Activated naive CD4-positive, alpha-beta T cell treated with anti-CD3 and anti-CD28 coated beads, Interleukin-2, amount 50 U/mL, for 24 hours (primary cell): ENCODE measurements at regions not wholly inside any gene's neighbourhood (a gene's known extent, or its start where the extent isn't known, plus 50 kb on each side); places are given as distances from the start of the nearest gene placed in this dataset.

Source experiments
- H3K27ac Mint-ChIP-seq: one replicate; pipeline ENCODE4 v1.8.0; 2021; ENCODE audit warnings: mild to moderate bottlenecking, mixed read lengths
- H3K27me3 Mint-ChIP-seq: one replicate; pipeline ENCODE4 v1.8.0; 2021; ENCODE audit warnings: mixed read lengths
- H3K36me3 Mint-ChIP-seq: one replicate; pipeline ENCODE4 v1.8.0; 2021; ENCODE audit warnings: mixed read lengths
- H3K4me1 Mint-ChIP-seq: one replicate; pipeline ENCODE4 v1.8.0; 2021; ENCODE audit warnings: mixed read lengths
- H3K4me3 Mint-ChIP-seq: one replicate; pipeline ENCODE4 v1.8.0; 2021; ENCODE audit warnings: mild to moderate bottlenecking, mixed read lengths
- H3K9me3 Mint-ChIP-seq: one replicate; pipeline ENCODE4 v1.8.0; 2021; ENCODE audit warnings: mixed read lengths

DNA sequence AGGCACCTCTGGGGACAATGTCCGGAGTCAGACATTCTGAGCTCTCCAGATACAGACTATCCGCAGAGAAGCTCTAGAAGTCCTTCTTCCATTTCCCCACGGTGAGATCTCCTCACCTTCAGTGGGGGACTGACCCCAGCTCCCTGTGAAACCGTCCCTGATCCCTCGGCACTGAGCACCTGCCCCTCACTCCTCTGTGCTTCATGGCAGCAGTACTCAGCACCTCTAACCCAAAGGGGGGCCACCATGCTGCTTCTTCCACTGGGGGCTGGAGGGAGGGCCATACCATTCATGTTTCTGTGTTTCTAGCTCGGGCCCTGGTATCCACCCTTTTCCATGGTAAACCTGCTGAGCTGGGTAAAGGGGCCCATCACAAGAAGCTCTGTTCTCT, 321.7 kb downstream of the BRD1 start:
- H3K27me3 Mint-ChIP-seq = no peaks in the 10 kb centered on the region
- no peak overlapping the region for H3K27ac Mint-ChIP-seq
- H3K36me3 Mint-ChIP-seq = peaks cover 8% of the 10 kb centered on the region

DNA sequence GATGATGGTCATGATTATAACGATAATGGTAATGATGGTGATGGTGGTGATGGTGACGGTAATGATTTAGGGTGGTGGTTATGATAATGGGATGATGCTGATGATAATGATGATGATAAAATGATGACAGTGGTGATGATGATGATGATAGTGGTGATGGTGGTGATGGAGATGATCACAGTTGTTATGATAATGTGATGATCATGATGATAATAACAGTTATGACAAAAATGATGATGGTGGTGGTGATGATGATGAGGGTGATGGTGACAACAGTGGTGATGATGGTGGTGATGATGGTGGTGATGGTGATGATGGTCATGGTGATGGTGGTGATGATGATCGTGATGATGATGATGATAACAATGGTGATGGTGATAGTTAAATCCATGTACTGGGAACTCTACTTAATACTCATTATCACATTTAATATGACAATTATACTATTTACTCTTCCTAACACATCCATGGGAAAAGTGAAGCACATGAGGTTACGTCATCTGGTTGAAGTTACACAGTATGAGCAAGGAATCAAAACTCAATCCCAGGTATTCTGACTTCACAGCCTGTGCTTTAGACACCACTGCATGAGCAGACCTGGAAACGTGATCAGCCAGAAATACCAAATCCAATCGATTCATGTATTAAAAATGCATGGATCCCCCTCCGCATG, 322.2 kb downstream of the BRD1 start:
- Mint-ChIP-seq H3K27ac (no peak overlapping the region), H3K4me1 (no peaks in the 10 kb centered on the region), H3K9me3 (no peaks in the 10 kb centered on the region), H3K27me3 (no peaks in the 10 kb centered on the region), H3K36me3 (peaks cover 5% of the 10 kb centered on the region), H3K4me3 (no peak overlapping the region)

More for the DNA sequence above, 321.7 kb downstream of the BRD1 start:
- Mint-ChIP-seq H3K4me3 (no peak overlapping the region), H3K4me1 (peaks cover 3% of the 10 kb centered on the region), H3K9me3 (peaks cover 3% of the 10 kb centered on the region)

DNA sequence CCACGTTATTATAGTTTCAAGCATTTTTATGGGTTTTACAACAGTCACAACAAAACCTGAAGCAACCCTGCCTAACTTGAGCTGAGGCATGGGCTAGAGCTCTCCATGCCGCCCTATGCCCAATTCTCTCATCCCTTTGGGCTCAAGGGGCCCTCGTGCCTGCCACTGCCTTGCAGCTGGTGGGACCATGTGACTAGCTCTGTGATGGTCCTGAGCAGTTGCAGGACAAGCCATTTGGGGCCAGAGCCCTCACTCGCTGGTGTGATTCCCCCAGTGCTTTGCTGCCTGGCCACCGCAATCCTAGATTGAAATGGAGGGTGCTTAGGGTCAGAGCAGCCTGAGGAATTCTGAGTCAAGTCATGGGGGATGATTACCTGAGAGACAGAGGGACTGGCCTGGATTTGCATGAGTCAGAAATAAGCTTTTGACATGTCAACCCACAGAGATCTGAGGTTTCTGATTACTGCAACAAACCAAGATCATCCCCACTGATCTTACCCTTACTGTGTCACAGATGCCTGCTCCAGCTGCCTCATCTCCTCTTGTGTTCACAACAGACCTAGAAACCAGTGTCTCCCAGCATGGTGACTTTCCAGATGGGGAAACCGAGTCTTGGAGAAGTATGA, 323.7 kb downstream of the BRD1 start:
- Mint-ChIP-seq H3K4me3 (no peak overlapping the region), H3K4me1 (no peaks in the 10 kb centered on the region), H3K27me3 (no peaks in the 10 kb centered on the region), H3K27ac (no peak overlapping the region), H3K36me3 (peaks cover 2% of the 10 kb centered on the region), H3K9me3 (no peaks in the 10 kb centered on the region)

DNA sequence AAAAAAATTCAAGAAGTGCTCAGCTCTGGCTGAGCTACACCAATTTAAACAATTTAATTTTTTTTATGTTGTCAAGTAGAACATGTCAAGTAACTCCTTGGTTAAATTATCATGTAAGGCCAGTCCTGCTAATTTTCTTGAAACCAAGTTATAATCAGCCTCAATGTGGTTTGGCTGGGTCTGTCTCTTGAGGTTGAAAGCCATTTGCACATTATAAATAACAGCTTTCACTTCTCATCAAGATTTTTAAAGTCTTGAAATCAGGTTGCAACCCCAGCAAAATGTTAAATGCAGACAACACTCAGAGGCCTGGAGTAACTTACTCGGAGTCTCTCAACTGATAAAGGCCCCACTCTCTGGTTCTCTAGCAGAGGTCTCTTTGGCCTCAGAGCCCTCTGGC, 324.4 kb downstream of the BRD1 start:
- H3K27ac Mint-ChIP-seq = no peak overlapping the region
- no peak overlapping the region for H3K4me3 Mint-ChIP-seq

DNA sequence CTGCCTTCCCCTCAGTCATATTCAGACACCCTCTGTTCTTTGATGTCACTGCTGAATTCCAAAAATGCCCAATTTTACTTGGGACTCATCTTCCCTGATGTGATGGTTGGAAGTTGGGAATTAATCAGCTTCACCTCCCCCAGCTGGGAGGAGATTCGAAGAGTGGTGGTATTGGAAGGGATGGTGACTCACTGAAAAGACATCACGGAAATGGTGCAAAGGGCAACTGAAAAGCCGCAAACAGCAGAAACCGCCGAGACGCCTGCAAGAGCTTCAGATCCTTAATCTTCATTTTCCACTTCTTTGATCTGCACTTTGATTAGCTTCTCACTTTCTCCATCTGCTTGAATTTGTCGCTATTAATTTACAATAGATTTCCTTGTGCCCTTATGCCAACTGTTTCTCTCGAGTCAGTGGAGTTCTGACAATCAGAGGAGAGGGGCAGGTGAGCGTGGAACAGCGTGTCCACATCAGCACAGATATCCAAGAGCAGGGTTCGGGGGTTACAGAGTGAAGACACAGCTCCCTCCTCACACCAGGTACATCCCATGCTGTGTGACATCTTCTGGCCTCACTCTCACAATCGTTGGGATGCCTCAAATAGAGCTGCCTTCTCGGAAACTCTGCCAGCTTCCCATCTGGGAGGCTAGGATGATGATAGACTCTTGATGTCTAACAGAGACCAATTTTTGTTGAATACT, 325.4 kb downstream of the BRD1 start:
- Mint-ChIP-seq H3K4me1 (no peaks in the 10 kb centered on the region), H3K9me3 (no peaks in the 10 kb centered on the region), H3K4me3 (no peak overlapping the region), H3K27me3 (no peaks in the 10 kb centered on the region), H3K27ac (no peak overlapping the region), H3K36me3 (no peaks in the 10 kb centered on the region)

More for the DNA sequence above, 324.4 kb downstream of the BRD1 start:
- H3K4me1 Mint-ChIP-seq = no peaks in the 10 kb centered on the region
- H3K9me3 Mint-ChIP-seq = no peaks in the 10 kb centered on the region
- peaks cover 2% of the 10 kb centered on the region for H3K36me3 Mint-ChIP-seq
- no peaks in the 10 kb centered on the region for H3K27me3 Mint-ChIP-seq

DNA sequence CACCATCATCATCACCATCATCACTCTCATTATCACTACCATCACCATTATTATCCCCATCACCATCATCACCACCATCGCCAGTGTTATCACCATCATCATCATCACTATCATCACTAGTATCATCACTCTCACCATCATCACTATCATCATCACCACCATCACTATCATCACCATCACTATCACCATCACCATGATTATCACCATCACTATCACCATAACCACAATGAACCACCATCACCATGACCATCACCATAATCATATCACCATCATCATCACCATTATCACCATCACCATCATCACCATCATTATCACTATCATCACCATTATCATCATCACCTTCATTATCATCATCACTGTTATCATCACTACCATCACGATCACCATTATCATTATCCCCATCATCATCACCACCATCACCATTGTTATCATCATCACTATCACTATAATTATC, 326.7 kb downstream of the BRD1 start:
- Mint-ChIP-seq H3K27me3 (no peaks in the 10 kb centered on the region), H3K4me1 (no peaks in the 10 kb centered on the region), H3K27ac (no peak overlapping the region), H3K36me3 (no peaks in the 10 kb centered on the region), H3K4me3 (no peak overlapping the region), H3K9me3 (no peaks in the 10 kb centered on the region)

DNA sequence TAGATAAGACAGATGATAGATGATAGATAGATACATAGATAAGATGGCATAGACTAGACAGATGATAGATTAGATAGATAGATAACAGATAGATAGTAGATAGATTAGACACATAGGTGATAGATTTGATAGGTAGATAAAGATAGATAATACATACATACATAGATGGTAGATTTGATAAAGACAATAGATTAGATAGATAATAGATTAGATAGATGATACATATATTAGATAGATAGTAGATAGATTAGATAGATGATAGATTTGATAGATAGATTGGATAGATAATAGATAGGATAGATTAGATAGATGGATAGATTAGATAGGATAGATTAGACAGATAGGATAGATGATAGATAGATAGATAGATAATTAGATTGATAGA, 327.6 kb downstream of the BRD1 start:
- Mint-ChIP-seq H3K36me3 (no peaks in the 10 kb centered on the region), H3K4me3 (no peak overlapping the region), H3K27me3 (no peaks in the 10 kb centered on the region), H3K4me1 (no peaks in the 10 kb centered on the region), H3K27ac (no peak overlapping the region), H3K9me3 (no peaks in the 10 kb centered on the region)

DNA sequence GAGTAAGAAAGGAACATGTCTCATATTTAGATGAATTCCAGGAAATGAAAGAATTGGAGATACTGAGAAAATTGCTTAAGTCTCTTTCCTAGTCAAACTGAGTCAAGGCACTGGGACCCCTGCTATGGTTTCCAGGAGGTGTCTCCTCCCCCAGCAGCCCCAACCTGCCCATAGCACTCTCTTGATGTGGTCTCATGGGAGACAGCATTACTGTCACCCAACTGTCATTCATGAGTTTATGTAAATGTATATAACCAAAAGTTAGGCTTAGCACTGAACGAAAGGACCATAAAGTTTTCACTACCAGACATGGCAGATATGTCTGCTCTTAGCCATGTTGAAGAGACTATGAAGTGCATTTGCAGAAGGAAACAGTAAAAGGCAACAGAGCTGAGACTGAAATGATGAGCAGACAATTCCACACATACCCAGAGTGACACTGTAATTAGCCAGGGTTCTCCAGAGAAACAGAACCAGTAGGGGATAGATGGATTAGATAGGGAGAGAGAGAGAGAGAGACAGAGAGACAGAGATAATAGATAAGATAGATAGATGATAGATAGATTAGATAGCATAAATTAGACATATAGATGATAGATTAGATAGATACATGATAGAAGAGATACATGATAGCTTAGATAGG, 328.1 kb downstream of the BRD1 start:
- Mint-ChIP-seq H3K36me3 (no peaks in the 10 kb centered on the region), H3K27me3 (no peaks in the 10 kb centered on the region), H3K27ac (no peak overlapping the region), H3K9me3 (no peaks in the 10 kb centered on the region), H3K4me1 (no peaks in the 10 kb centered on the region), H3K4me3 (no peak overlapping the region)

DNA sequence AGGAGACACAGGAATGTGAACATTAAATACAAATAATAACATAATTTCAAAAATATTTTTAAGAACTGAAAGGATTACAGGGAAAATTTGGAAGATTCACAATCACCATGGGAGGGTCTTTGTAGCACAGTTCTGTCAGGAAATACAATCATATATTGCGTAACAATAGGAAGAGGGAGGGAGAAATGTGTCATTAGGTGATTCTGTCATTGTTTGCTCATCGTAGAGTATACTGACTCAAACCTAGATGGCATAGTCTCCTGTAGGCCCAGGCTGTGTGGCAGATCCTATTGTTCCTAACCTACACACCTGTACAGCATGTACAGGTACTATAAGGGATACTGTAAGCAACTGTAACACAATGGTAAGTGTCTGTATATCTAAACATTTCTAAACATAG, 330.4 kb downstream of the BRD1 start:
- no peak overlapping the region for H3K27ac Mint-ChIP-seq
- no peaks in the 10 kb centered on the region for H3K27me3 Mint-ChIP-seq
- no peaks in the 10 kb centered on the region for H3K9me3 Mint-ChIP-seq
- H3K4me3 Mint-ChIP-seq = no peak overlapping the region
- no peaks in the 10 kb centered on the region for H3K36me3 Mint-ChIP-seq
- no peaks in the 10 kb centered on the region for H3K4me1 Mint-ChIP-seq

DNA sequence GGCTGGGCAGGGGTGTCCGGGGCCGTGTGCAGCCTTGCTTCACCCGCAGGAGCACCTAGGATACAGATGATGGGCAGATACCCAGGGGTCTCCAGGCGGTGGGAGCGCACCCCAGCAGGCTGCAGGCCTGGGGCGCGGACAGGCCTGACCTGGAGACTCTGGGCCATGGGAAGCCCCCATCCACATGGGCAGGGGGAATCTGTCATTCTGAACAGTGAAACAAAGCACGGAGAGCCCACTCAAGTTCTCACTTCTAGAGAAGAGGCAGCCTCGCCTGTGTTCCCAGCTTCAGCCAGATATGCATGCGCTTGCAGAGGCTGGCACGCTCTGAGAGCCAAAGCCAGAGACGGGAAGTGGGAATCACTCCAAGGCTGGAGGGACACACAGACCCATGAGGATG, 333.1 kb downstream of the BRD1 start:
- H3K4me1 Mint-ChIP-seq = no peaks in the 10 kb centered on the region
- H3K9me3 Mint-ChIP-seq = no peaks in the 10 kb centered on the region
- H3K4me3 Mint-ChIP-seq = no peak overlapping the region
- no peaks in the 10 kb centered on the region for H3K36me3 Mint-ChIP-seq
- H3K27ac Mint-ChIP-seq = no peak overlapping the region
- H3K27me3 Mint-ChIP-seq = no peaks in the 10 kb centered on the region

DNA sequence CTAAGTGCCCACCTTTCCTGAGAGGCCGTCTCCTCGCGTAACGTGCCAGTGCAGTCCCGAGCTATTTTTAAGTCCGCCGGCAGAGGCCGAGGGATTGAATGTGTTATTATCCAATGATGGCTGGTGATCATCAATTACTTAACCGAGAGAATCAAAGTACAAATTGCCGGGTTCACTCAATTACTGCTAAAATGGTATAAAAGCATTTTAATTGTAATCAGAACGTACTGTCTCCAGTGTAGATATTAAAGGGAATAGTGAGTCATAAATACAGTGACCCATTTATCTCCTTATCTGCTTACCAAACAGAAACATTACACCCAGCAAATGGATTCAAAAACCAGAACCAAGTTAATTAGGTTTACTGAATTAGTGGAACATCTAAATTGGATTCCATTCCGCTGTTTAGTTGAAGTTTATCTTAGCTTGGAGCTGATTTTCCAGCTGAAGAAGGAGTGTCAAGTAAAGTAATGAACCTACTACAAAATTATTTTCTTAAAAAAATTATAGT, 334.9 kb downstream of the BRD1 start:
- Mint-ChIP-seq H3K36me3 (no peaks in the 10 kb centered on the region), H3K4me3 (no peak overlapping the region), H3K9me3 (no peaks in the 10 kb centered on the region), H3K27ac (no peak overlapping the region), H3K4me1 (no peaks in the 10 kb centered on the region), H3K27me3 (no peaks in the 10 kb centered on the region)

DNA sequence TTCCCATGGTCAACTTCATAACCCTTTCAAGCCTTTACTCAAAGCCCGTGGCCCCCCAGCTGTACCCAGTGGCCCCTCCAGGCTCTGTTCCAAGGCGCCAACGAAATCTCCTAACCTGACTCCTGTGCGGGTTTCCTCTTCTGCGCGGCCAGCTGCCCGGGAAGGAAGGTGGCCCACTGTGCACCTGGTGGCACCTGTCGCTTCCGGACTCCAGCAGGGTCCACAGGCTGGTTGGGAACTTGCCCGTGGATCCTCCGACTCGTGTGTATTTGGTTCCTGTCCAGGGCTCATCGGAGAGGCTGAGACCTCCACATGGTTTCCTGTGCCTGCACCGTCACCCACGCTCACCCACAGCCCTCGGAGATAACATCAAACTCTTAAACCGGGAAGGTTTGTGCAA, 335.4 kb downstream of the BRD1 start:
- H3K36me3 Mint-ChIP-seq = no peaks in the 10 kb centered on the region
- H3K4me3 Mint-ChIP-seq = no peak overlapping the region
- no peak overlapping the region for H3K27ac Mint-ChIP-seq
- H3K4me1 Mint-ChIP-seq = no peaks in the 10 kb centered on the region
- no peaks in the 10 kb centered on the region for H3K27me3 Mint-ChIP-seq
- H3K9me3 Mint-ChIP-seq = no peaks in the 10 kb centered on the region

DNA sequence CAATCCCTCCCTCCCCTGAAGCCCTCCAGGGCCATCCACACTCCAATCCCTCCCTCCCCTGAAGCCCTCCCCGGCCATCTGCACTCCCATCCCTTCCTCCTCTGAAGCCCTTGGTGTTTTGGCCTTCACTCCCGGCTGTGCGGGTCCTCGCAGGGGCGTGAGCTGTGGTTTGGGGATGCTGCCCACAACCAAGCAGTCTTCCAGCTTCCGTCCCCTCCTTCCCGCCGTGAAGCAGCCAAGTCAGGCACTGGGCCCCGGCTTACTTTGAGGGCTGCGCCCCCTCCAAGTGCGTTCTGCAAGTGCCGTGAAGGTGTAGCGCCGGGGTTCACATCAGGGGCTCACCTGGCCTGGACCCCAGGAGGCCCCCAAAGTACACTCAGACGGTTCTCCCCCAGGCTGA, 335.9 kb downstream of the BRD1 start:
- no peaks in the 10 kb centered on the region for H3K9me3 Mint-ChIP-seq
- H3K36me3 Mint-ChIP-seq = no peaks in the 10 kb centered on the region
- H3K27ac Mint-ChIP-seq = no peak overlapping the region
- H3K27me3 Mint-ChIP-seq = no peaks in the 10 kb centered on the region
- H3K4me3 Mint-ChIP-seq = no peak overlapping the region
- H3K4me1 Mint-ChIP-seq = no peaks in the 10 kb centered on the region

DNA sequence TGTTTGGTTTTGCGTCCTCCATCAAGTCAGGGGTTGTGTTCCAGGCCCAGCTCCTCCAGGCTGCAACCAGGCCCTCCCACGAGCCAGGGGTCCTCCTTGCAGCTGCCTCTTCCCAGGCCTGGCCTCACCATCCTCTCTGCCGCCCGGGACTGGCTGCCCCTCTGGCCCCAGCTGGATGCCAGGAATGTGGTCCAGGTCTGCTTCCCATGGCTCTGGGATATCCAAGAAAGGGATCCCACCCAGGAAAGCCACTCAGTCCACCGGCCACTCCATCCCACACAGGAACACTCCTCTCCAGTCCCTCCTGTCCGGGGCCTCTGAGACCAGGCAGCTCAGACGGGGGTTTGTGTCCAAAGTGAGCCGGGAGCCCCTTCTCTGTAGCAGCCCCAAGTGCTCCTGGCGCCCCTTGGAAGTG, 336.4 kb downstream of the BRD1 start:
- Mint-ChIP-seq H3K27ac (no peak overlapping the region), H3K27me3 (no peaks in the 10 kb centered on the region), H3K36me3 (no peaks in the 10 kb centered on the region), H3K4me1 (no peaks in the 10 kb centered on the region), H3K4me3 (no peak overlapping the region), H3K9me3 (no peaks in the 10 kb centered on the region)

DNA sequence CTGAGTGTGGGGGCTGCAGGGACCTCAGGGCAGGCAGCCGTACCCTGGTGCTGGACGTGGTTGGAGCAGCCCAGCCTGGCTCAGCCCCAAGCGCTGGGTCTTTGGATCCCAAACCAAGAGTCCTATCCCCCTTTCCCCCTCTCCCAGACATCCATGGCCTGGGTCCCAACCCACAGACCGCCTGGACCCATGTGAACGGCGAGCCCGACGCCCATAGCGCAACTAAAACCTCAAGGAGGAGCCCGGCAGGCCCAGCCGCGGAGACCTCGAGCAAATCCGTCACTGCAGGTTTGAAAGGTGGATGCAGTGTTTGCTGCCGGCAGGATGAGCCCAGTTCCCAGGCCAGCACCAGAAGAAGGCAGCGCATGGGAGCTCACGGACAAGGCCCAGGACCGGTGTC, 337.0 kb downstream of the BRD1 start:
- Mint-ChIP-seq H3K27ac (no peak overlapping the region), H3K36me3 (no peaks in the 10 kb centered on the region), H3K4me1 (no peaks in the 10 kb centered on the region), H3K9me3 (no peaks in the 10 kb centered on the region), H3K4me3 (no peak overlapping the region), H3K27me3 (no peaks in the 10 kb centered on the region)

DNA sequence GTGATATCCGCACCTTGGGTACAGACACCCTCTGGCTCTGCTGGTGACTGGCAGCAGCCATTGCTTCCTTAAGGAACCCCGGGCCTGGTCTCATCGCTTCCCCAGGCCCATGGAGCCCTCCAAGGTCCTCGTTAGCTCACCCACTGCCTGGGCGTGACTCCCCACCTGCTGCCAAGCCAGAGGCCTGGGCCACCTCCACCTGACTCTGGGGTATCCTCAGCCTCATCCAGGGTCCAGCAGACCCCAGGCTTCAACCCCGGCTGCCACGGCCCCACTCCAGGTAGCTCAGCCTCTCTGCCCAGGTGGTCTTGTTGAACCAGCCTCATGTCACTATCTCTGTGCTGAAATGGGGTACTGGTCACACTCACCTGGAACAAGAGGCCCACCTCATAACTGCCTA, 337.9 kb downstream of the BRD1 start:
- H3K9me3 Mint-ChIP-seq = no peaks in the 10 kb centered on the region
- no peaks in the 10 kb centered on the region for H3K4me1 Mint-ChIP-seq
- no peak overlapping the region for H3K27ac Mint-ChIP-seq
- H3K36me3 Mint-ChIP-seq = no peaks in the 10 kb centered on the region
- H3K4me3 Mint-ChIP-seq = no peak overlapping the region
- no peaks in the 10 kb centered on the region for H3K27me3 Mint-ChIP-seq
